Common myeloid progenitor, CD34-positive (primary cell): ENCODE measurements at regions not wholly inside any gene's neighbourhood (a gene's known extent, or its start where the extent isn't known, plus 50 kb on each side); places are given as distances from the start of the nearest gene placed in this dataset.
"Not testable (repeated sequence)": the region's sequence is repeated elsewhere in the genome, so short reads cannot be mapped to it uniquely, and the experiment has no call there.

Experiments used
- CTCF ChIA-PET: fragments of 350-600 bp; sonication (Branson Sonifier 250); formaldehyde crosslinking; loops from one replicate; lab custom pipeline; 2021; ENCODE audit warnings: antibody characterized with exemption; lab: Charles Lee
- POLR2A ChIA-PET: fragments of 350-600 bp; sonication (Branson Sonifier 250); formaldehyde crosslinking; loops from one replicate; lab custom pipeline; 2021; ENCODE audit warnings: antibody characterized with exemption; lab: Charles Lee
- DNase-seq, 3 donors: peaks; one replicate each; pipeline versions ENCODE4 v3.0.0 to v3.0.0-alpha.2; 2013
- H3K27ac ChIP-seq, 2 experiments: 1 replicate in 1 of 2; 2 replicates in 1 of 2; pipeline ENCODE4 v1.7.0; 2013; ENCODE audit warnings: inconsistent platforms in 2 of 2, low read length in 2 of 2, mild to moderate bottlenecking in 2 of 2, low read depth in 1 of 2, moderate library complexity in 1 of 2; ENCODE audit not compliant: severe bottlenecking in 2 of 2, insufficient read depth in 1 of 2, poor library complexity in 1 of 2
- H3K27me3 ChIP-seq, 5 experiments: replicated peaks in 2 of 5; 1 replicate in 3 of 5; 2 replicates in 2 of 5; pipeline versions ENCODE4 v1.6.1 to v1.7.0; 2013; ENCODE audit warnings: low read length in 4 of 5, mild to moderate bottlenecking in 2 of 5, moderate library complexity in 2 of 5, inconsistent platforms in 1 of 5; ENCODE audit not compliant: insufficient read depth in 5 of 5, control insufficient read depth in 4 of 5
- H3K36me3 ChIP-seq, 4 experiments: 1 replicate in 2 of 4; 2 replicates in 2 of 4; pipeline versions ENCODE4 v1.6.1 to v1.7.0; 2013; ENCODE audit warnings: low read length in 3 of 4, control low read depth in 1 of 4, mild to moderate bottlenecking in 1 of 4; ENCODE audit not compliant: control insufficient read depth in 4 of 4, insufficient read depth in 4 of 4
- H3K4me1 ChIP-seq, 4 experiments: 1 replicate in 3 of 4; 2 replicates in 1 of 4; pipeline versions ENCODE4 v1.6.1 to v1.7.1; 2013; ENCODE audit warnings: low read length in 3 of 4, mild to moderate bottlenecking in 3 of 4, control low read depth in 1 of 4, inconsistent platforms in 1 of 4, moderate library complexity in 1 of 4; ENCODE audit not compliant: control insufficient read depth in 4 of 4, insufficient read depth in 4 of 4; ENCODE audit errors: control extremely low read depth in 1 of 4
- H3K4me3 ChIP-seq, 7 experiments: 1 replicate in 4 of 7; 2 replicates in 3 of 7; pipeline versions ENCODE4 v1.5.1 to v1.7.0; 2013; ENCODE audit warnings: mild to moderate bottlenecking in 7 of 7, low read length in 6 of 7, moderate library complexity in 6 of 7, inconsistent platforms in 2 of 7, low read depth in 2 of 7, control low read depth in 1 of 7; ENCODE audit not compliant: insufficient read depth in 4 of 7, control insufficient read depth in 1 of 7; ENCODE audit errors: extremely low read depth in 1 of 7
- H3K9me3 ChIP-seq, 5 experiments: 1 replicate in 4 of 5; 2 replicates in 1 of 5; pipeline versions ENCODE4 v1.6.1 to v1.7.1; 2013; ENCODE audit warnings: low read length in 4 of 5, mild to moderate bottlenecking in 2 of 5, inconsistent platforms in 1 of 5, low read depth in 1 of 5, moderate library complexity in 1 of 5; ENCODE audit not compliant: control insufficient read depth in 4 of 5, insufficient read depth in 2 of 5; ENCODE audit errors: control extremely low read depth in 1 of 5
- WGBS: methylation state at CpG from one replicate; pipeline ENCODE4 v1.1.5; 2013; ENCODE audit not compliant: insufficient coverage; 5-methylcytosine and 5-hydroxymethylcytosine counted together

GRCh38 chr1:217052196-217052595 lies 329.0 kb upstream of the ESRRG start:
- Histone ChIP-seq H3K36me3 (no peaks in the 10 kb centered on the region), H3K4me1 (no peaks in the 10 kb centered on the region), H3K9me3 (no peaks in the 10 kb centered on the region), H3K27ac (no peak overlapping the region), H3K27me3 (peaks cover 0 to 2% (median 0%) of the 10 kb centered on the region in 5 experiments), H3K4me3 (no peak overlapping the region)
- no peak for DNase-seq
- POLR2A ChIA-PET = no interaction called here
- CTCF ChIA-PET = no interaction called here
- 100% methylated on average over 1 of the region's 2 CpGs for WGBS

DNA sequence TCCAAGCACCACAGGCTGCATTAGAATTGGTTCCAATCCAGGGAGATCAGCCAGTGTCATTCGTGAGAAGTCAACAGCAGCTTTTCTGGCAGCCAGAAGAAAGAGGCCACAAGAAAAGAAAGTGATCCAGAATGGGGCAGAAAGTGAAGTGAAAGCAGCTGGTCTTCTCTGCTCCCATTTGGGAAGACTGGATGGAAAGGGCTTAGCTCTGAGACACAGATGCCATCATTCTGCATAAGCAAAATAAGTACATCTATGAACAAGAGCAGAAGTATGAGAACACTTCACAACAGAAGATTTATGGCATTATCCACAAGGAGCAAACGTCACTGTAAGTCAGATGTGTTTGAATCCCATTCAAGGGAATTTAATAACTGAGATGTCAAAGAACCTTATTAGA lies 326.5 kb upstream of the ESRRG start:
- Histone ChIP-seq H3K27ac (no peak overlapping the region), H3K4me1 (no peaks in the 10 kb centered on the region), H3K27me3 (peaks cover 0 to 2% (median 0%) of the 10 kb centered on the region in 5 experiments), H3K4me3 (no peak overlapping the region), H3K36me3 (no peaks in the 10 kb centered on the region), H3K9me3 (no peaks in the 10 kb centered on the region)
- POLR2A ChIA-PET = no interaction called here
- 66% methylated on average over 2 of the region's 2 CpGs for WGBS
- DNase-seq = no peak
- CTCF ChIA-PET = no interaction called here

DNA sequence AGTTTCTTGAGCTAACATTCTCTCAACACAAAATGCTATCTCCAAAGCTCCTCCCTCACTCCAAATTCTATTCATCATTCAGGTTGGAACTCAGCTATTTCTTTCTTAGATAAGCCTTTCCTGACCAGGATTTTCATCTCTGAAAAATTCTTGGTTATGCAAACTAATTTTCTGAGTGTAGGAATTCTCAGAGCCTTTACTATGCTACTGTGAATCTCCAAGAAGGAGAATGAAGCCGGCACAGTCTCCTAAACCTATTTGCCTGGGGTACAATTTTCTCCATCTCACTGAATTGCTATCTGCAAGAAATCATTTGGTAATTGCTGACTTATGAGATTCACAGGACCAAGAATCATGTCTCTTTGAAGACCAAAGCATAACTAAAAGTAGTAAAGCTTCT lies 325.9 kb upstream of the ESRRG start:
- Histone ChIP-seq H3K27me3 (peaks cover 0 to 2% (median 0%) of the 10 kb centered on the region in 5 experiments), H3K4me1 (peaks cover 0 to 4% (median 0%) of the 10 kb centered on the region in 4 experiments), H3K36me3 (no peaks in the 10 kb centered on the region), H3K4me3 (no peak overlapping the region), H3K9me3 (no peaks in the 10 kb centered on the region), H3K27ac (no peak overlapping the region)
- CTCF ChIA-PET = no interaction called here
- no peak for DNase-seq
- POLR2A ChIA-PET = no interaction called here
- no CpG with 5 or more reads among the region's 1 CpG for WGBS

DNA sequence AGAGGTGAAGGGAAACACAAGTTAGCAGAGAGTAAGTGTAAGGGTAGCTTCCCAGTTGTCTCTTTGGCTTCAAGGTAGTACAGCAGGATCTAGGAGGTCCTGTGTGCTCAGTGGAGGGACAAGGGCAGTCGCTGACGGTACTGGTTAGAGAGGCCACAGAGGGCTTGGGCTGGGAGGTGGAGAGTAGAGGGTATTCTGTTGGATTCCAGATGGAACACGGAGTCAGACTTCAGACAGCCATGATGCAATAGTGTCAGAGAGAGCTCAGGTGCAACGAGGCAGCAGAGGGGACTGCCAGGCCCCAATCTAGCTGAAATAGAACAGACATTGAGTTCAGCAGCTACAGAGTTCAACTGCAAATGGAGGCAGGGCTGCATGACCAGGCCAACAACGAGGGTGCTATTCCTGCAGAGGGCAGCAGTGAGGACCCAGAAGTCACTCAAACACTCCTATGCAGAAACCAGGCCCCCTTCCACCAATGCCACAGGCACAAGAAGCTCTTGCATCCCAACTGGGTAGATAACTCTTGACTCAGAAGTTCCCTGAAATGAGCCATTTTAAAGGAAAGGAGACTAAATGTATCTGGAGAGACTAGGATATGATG lies 325.0 kb upstream of the ESRRG start:
- H3K27me3 ChIP-seq = peaks cover 0 to 2% (median 0%) of the 10 kb centered on the region in 5 experiments
- POLR2A ChIA-PET = no interaction called here
- no peak for DNase-seq
- H3K4me1 ChIP-seq = peaks cover 0 to 6% (median 2%) of the 10 kb centered on the region in 4 experiments
- H3K9me3 ChIP-seq = no peaks in the 10 kb centered on the region
- CTCF ChIA-PET = no interaction called here
- H3K27ac ChIP-seq = no peak overlapping the region
- H3K4me3 ChIP-seq = no peak overlapping the region
- no peaks in the 10 kb centered on the region for H3K36me3 ChIP-seq
- WGBS = 83% methylated on average over 5 of the region's 5 CpGs

- POLR2A ChIA-PET = no interaction called here
- no CpG with 5 or more reads among the region's 1 CpG for WGBS
- CTCF ChIA-PET = no interaction called here
- H3K27me3 ChIP-seq = no peaks in the 10 kb centered on the region
- no peak for DNase-seq
- H3K4me1 ChIP-seq = peaks cover 0 to 15% (median 6%) of the 10 kb centered on the region in 4 experiments
- no peaks in the 10 kb centered on the region for H3K36me3 ChIP-seq
- H3K27ac ChIP-seq = no peak overlapping the region
- H3K4me3 ChIP-seq = no peak overlapping the region
- H3K9me3 ChIP-seq = peaks cover 0 to 9% (median 8%) of the 10 kb centered on the region in 5 experiments
Observed at GRCh38 chr1:217040711-217041455, 317.7 kb upstream of the ESRRG start.

DNA sequence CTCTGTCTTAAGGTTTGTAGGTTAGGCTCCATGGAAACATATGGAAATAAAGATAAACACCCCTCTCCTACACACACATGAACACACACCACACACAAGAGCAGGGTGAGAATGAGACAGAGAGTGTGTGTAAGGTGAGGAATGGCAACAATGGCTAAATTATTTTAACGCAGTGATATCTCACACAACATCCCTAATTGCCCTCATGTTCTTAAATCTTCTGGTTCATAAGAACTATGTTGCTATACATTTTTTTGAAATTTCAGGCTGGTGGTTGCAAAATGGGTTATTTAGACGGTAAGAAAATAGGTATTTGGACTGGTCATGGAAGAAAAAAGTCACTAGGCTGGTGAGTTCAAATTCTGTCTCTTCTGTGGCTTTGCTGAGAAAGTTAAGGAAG lies 316.7 kb upstream of the ESRRG start:
- 100% methylated on average over 1 of the region's 2 CpGs for WGBS
- ChIA-PET CTCF (no interaction called here), POLR2A (no interaction called here)
- no peaks in the 10 kb centered on the region for H3K36me3 ChIP-seq
- H3K4me3 ChIP-seq = no peak overlapping the region
- H3K4me1 ChIP-seq = peaks cover 0 to 15% (median 6%) of the 10 kb centered on the region in 4 experiments
- no peak for DNase-seq
- H3K27me3 ChIP-seq = no peaks in the 10 kb centered on the region
- peaks cover 0 to 9% (median 8%) of the 10 kb centered on the region in 5 experiments for H3K9me3 ChIP-seq
- no peak overlapping the region for H3K27ac ChIP-seq

DNA sequence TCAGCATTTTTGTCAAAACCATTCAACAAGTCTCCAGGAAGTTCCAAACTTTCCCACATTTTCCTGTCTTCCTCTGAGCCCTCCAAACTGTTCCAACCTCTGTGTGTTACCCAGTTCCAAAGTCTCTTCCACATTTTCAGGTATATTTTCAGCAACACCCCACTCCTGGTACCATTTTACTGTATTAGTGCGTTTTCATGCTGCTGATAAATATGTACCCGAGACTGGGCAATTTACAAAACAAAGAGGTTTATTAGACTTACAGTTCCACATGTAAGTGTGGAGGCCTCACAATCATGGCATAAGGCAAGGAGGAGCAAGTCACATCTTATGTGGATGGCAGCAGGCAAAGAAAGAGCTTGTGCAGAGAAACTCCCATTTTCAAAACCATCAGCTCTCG lies 315.9 kb upstream of the ESRRG start:
- H3K4me3 ChIP-seq, CTCF ChIA-PET, H3K36me3 ChIP-seq, H3K9me3 ChIP-seq, POLR2A ChIA-PET, H3K27me3 ChIP-seq, H3K27ac ChIP-seq, DNase-seq: not testable (repeated sequence)
- H3K4me1 ChIP-seq = peaks cover 0 to 13% (median 5%) of the 10 kb centered on the region in 4 experiments
- 80% methylated on average over 1 of the region's 3 CpGs for WGBS
